LNCAP (cell line): ENCODE measurements at regions not wholly inside any gene's neighbourhood (a gene's known extent, or its start where the extent isn't known, plus 50 kb on each side); places are given as distances from the start of the nearest gene placed in this dataset.

Experiments used
- CTCF ChIP-seq: fragments of 450-650 bp; IDR thresholded peaks from 2 replicates; pipeline ENCODE4 v1.5.1; 2017; ENCODE audit warnings: mild to moderate bottlenecking

- TF ChIP-seq CTCF, result no peak
These were observed 1629.7 kb upstream of the TMEFF2 start for GRCh38 chr2:193824474-193824873.

DNA sequence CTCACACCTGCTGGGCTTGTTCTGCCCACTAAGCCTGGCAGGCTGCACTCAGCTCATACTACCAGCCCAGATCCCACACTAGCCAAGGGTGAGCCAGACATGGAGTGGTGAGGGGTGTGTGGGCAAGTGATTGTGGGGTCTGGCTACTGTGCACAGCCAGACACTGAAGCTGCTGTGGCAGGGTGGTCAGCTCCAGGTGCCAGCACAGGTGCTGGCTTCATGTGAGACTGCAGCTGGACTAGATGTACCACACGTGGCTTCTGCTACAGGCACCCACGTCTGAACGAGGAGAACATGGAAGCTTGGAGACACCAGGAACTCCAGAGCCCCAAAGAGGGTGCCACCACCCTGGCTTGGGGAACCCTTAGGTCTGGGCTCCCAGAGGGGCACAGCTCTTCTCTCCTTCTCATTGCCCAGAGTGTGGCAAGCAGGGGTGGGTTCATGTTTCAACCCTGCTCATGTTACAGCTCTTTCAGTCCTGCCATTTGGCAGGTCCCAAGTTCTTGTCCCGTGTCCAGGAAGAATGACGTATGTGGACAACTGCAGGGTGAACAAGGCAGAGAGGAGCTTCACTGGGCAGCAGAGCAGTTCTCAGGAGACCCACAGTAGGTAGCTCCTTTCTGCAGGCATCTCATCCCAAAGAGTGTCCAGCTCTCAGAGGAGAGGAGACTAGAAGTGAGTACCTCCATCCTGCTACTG is 1624.2 kb upstream of the TMEFF2 start:
- TF ChIP-seq CTCF, result no peak

DNA sequence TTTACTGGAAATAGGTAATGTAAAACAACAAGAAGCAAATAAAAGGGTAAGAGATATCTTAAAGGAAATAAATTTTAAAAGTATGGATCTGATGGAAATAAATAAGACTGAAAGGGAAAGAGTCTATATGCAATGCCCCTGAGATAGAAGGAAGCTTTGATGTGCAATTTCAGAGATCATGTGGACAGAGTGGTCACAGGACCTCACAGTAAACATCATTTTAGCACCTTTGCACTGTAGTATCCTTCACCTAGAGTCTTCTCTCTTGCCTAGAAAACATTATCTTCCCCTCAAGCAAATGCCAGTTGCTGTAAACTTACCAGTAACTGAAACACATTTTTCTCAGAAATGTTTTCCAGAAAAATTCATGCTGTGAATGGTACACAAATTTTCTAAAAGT is 1621.3 kb upstream of the TMEFF2 start:
- no peak for TF ChIP-seq CTCF

GRCh38 chr2:193810533-193810932 is 1615.8 kb upstream of the TMEFF2 start:
- no peak for TF ChIP-seq CTCF

GRCh38 chr2:193808877-193809276 is 1614.1 kb upstream of the TMEFF2 start:
- TF ChIP-seq CTCF, result no peak

- TF ChIP-seq CTCF, result no peak
These were observed 1611.5 kb upstream of the TMEFF2 start for GRCh38 chr2:193806088-193806774.

- TF ChIP-seq CTCF, result no peak
These were observed 1602.1 kb upstream of the TMEFF2 start for GRCh38 chr2:193796847-193797246.
